ENCODE measurements at regions not wholly inside any gene's neighbourhood (a gene's known extent, or its start where the extent isn't known, plus 50 kb on each side); places are given as distances from the start of the nearest gene placed in this dataset.

- TF ChIP-seq CTCF (IDR thresholded peaks at IDR 0.05) (no peak), ZFX (IDR thresholded peaks at IDR 0.05; ENCODE audit: borderline replicate concordance) (no peak)
Measured at GRCh38 chr12:125436686-125437085, 371.5 kb downstream of the AACS start.

GRCh38 chr12:125440399-125440798, 375.2 kb downstream of the AACS start:
- H3K27ac ChIP-seq = no peak overlapping the region
- no peak for TF ChIP-seq CTCF (IDR thresholded peaks at IDR 0.05)
- TF ChIP-seq ZFX (IDR thresholded peaks at IDR 0.05; ENCODE audit: borderline replicate concordance) = no peak

More at GRCh38 chr12:125436686-125437085, 371.5 kb downstream of the AACS start:
- H3K27ac ChIP-seq = no peak overlapping the region

- TF ChIP-seq CTCF (IDR thresholded peaks at IDR 0.05) = no peak
- TF ChIP-seq ZFX (IDR thresholded peaks at IDR 0.05; ENCODE audit: borderline replicate concordance) = no peak
- H3K27ac ChIP-seq = no peak overlapping the region
Measured at GRCh38 chr12:125443341-125443740, 378.1 kb downstream of the AACS start.

- no peak overlapping the region for H3K27ac ChIP-seq
- TF ChIP-seq CTCF (IDR thresholded peaks at IDR 0.05) (no peak), ZFX (IDR thresholded peaks at IDR 0.05; ENCODE audit: borderline replicate concordance) (no peak)
Measured at GRCh38 chr12:125451408-125451807, 386.2 kb downstream of the AACS start.

- TF ChIP-seq ZFX (IDR thresholded peaks at IDR 0.05; ENCODE audit: borderline replicate concordance) (no peak), CTCF (IDR thresholded peaks at IDR 0.05) (no peak)
- no peak overlapping the region for H3K27ac ChIP-seq
Measured at GRCh38 chr12:125453751-125454150, 388.5 kb downstream of the AACS start.

- TF ChIP-seq CTCF (IDR thresholded peaks at IDR 0.05) (no peak), ZFX (IDR thresholded peaks at IDR 0.05; ENCODE audit: borderline replicate concordance) (no peak)
Measured at GRCh38 chr12:125454291-125454690, 389.1 kb downstream of the AACS start.

GRCh38 chr12:125454786-125455480, 389.7 kb downstream of the AACS start:
- TF ChIP-seq ZFX (IDR thresholded peaks at IDR 0.05; ENCODE audit: borderline replicate concordance) (no peak), CTCF (IDR thresholded peaks at IDR 0.05) (no peak)
- H3K27ac ChIP-seq = no peak overlapping the region

More at GRCh38 chr12:125454291-125454690, 389.1 kb downstream of the AACS start:
- H3K27ac ChIP-seq = no peak overlapping the region
